ENCODE measurements at regions not wholly inside any gene's neighbourhood (a gene's known extent, or its start where the extent isn't known, plus 50 kb on each side); places are given as distances from the start of the nearest gene placed in this dataset.
A peak's percentile ranks its signal among the peaks of the same experiment; 100 is the strongest.

GRCh38 chr10:89129911-89130310 is 77.2 kb downstream of the CH25H start:
- H3K9ac ChIP-seq (ENCODE audit: low read length): no peak overlapping the region
- H3K27me3 ChIP-seq (ENCODE audit: insufficient read depth, low read length): no peaks in the 10 kb centered on the region
- H3K36me3 ChIP-seq (ENCODE audit: insufficient read depth, low read length): no peaks in the 10 kb centered on the region
- H3K27ac ChIP-seq (ENCODE audit: low read depth, low read length): no peak overlapping the region
- no peaks in the 10 kb centered on the region for H3K4me1 Mint-ChIP-seq (ENCODE audit: low read depth, unreplicated experiment)
- H3K4me3 Mint-ChIP-seq (ENCODE audit: unreplicated experiment): no peak overlapping the region
- H4K20me1 ChIP-seq (ENCODE audit: insufficient read depth, low read length): no peaks in the 10 kb centered on the region
- H3K4me3 ChIP-seq (ENCODE audit: insufficient read depth, low read depth, low read length): no peak overlapping the region
- no peaks in the 10 kb centered on the region for H3K9me3 ChIP-seq (ENCODE audit: insufficient read depth, low read depth, low read length)
- H3K4me2 ChIP-seq (ENCODE audit: low read length): peak overlapping the region; percentile 8
- no peaks in the 10 kb centered on the region for H3K9me3 Mint-ChIP-seq (ENCODE audit: unreplicated experiment)
- TF ChIP-seq, protein P1, sequence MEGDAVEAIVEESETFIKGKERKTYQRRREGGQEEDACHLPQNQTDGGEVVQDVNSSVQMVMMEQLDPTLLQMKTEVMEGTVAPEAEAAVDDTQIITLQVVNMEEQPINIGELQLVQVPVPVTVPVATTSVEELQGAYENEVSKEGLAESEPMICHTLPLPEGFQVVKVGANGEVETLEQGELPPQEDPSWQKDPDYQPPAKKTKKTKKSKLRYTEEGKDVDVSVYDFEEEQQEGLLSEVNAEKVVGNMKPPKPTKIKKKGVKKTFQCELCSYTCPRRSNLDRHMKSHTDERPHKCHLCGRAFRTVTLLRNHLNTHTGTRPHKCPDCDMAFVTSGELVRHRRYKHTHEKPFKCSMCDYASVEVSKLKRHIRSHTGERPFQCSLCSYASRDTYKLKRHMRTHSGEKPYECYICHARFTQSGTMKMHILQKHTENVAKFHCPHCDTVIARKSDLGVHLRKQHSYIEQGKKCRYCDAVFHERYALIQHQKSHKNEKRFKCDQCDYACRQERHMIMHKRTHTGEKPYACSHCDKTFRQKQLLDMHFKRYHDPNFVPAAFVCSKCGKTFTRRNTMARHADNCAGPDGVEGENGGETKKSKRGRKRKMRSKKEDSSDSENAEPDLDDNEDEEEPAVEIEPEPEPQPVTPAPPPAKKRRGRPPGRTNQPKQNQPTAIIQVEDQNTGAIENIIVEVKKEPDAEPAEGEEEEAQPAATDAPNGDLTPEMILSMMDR (IDR thresholded peaks at IDR 0.05; ENCODE audit: insufficient read depth, low read depth, low read length): no peak
- no peak for TF ChIP-seq EZH2 (IDR thresholded peaks at IDR 0.05; ENCODE audit: insufficient read depth, low read length)
- H2AFZ ChIP-seq (ENCODE audit: low read depth, low read length): no peak overlapping the region
- no peaks in the 10 kb centered on the region for H3K27me3 Mint-ChIP-seq (ENCODE audit: low read depth, unreplicated experiment)
- FAIRE-seq (no peak), DNase-seq (ENCODE audit: low read depth) (peak; percentile 75)
- no peaks in the 10 kb centered on the region for H3K79me2 ChIP-seq (ENCODE audit: insufficient read depth, low read length)
- no peak overlapping the region for H3K27ac Mint-ChIP-seq (ENCODE audit: unreplicated experiment)
- peaks cover 7% of the 10 kb centered on the region for H3K4me1 ChIP-seq (ENCODE audit: insufficient read depth, low read length)
- H3K36me3 Mint-ChIP-seq (ENCODE audit: low read depth, unreplicated experiment): no peaks in the 10 kb centered on the region

- H3K27me3 Mint-ChIP-seq (ENCODE audit: low read depth, unreplicated experiment): no peaks in the 10 kb centered on the region
- TF ChIP-seq EZH2 (IDR thresholded peaks at IDR 0.05; ENCODE audit: insufficient read depth, low read length): no peak
- TF ChIP-seq, protein P1 (IDR thresholded peaks at IDR 0.05; ENCODE audit: insufficient read depth, low read depth, low read length): no peak
- Histone ChIP-seq H4K20me1 (ENCODE audit: insufficient read depth, low read length) (no peaks in the 10 kb centered on the region), H3K27me3 (ENCODE audit: insufficient read depth, low read length) (no peaks in the 10 kb centered on the region), H3K9me3 (ENCODE audit: insufficient read depth, low read depth, low read length) (no peaks in the 10 kb centered on the region), H3K9ac (ENCODE audit: low read length) (no peak overlapping the region), H3K4me1 (ENCODE audit: insufficient read depth, low read length) (no peaks in the 10 kb centered on the region), H3K4me2 (ENCODE audit: low read length) (no peak overlapping the region), H3K4me3 (ENCODE audit: insufficient read depth, low read depth, low read length) (no peak overlapping the region), H3K27ac (ENCODE audit: low read depth, low read length) (no peak overlapping the region), H3K36me3 (ENCODE audit: insufficient read depth, low read length) (no peaks in the 10 kb centered on the region), H3K79me2 (ENCODE audit: insufficient read depth, low read length) (no peaks in the 10 kb centered on the region), H2AFZ (ENCODE audit: low read depth, low read length) (peak overlapping the region; percentile 58)
- no peaks in the 10 kb centered on the region for H3K9me3 Mint-ChIP-seq (ENCODE audit: unreplicated experiment)
- peak overlapping the region; percentile 2 for H3K27ac Mint-ChIP-seq (ENCODE audit: unreplicated experiment)
- H3K36me3 Mint-ChIP-seq (ENCODE audit: low read depth, unreplicated experiment): no peaks in the 10 kb centered on the region
- peaks cover 20% of the 10 kb centered on the region for H3K4me1 Mint-ChIP-seq (ENCODE audit: low read depth, unreplicated experiment)
- peak; percentile 31 for DNase-seq (ENCODE audit: low read depth)
- H3K4me3 Mint-ChIP-seq (ENCODE audit: unreplicated experiment): no peak overlapping the region
- FAIRE-seq: peak; percentile 29
Observed at GRCh38 chr10:89122433-89123051, 84.6 kb downstream of the CH25H start.

- Mint-ChIP-seq H3K27me3 (ENCODE audit: low read depth, unreplicated experiment) (no peaks in the 10 kb centered on the region), H3K27ac (ENCODE audit: unreplicated experiment) (no peak overlapping the region), H3K4me3 (ENCODE audit: unreplicated experiment) (no peak overlapping the region), H3K9me3 (ENCODE audit: unreplicated experiment) (no peaks in the 10 kb centered on the region), H3K36me3 (ENCODE audit: low read depth, unreplicated experiment) (no peaks in the 10 kb centered on the region), H3K4me1 (ENCODE audit: low read depth, unreplicated experiment) (peaks cover 20% of the 10 kb centered on the region)
- H3K27me3 ChIP-seq (ENCODE audit: insufficient read depth, low read length): no peaks in the 10 kb centered on the region
- DNase-seq (ENCODE audit: low read depth): no peak
- no peak overlapping the region for H2AFZ ChIP-seq (ENCODE audit: low read depth, low read length)
- H3K4me3 ChIP-seq (ENCODE audit: insufficient read depth, low read depth, low read length): no peak overlapping the region
- no peaks in the 10 kb centered on the region for H3K9me3 ChIP-seq (ENCODE audit: insufficient read depth, low read depth, low read length)
- H3K4me2 ChIP-seq (ENCODE audit: low read length): no peak overlapping the region
- FAIRE-seq: no peak
- no peak overlapping the region for H3K9ac ChIP-seq (ENCODE audit: low read length)
- TF ChIP-seq, protein P1 (IDR thresholded peaks at IDR 0.05; ENCODE audit: insufficient read depth, low read depth, low read length): no peak
- no peak for TF ChIP-seq EZH2 (IDR thresholded peaks at IDR 0.05; ENCODE audit: insufficient read depth, low read length)
- no peaks in the 10 kb centered on the region for H3K4me1 ChIP-seq (ENCODE audit: insufficient read depth, low read length)
- no peaks in the 10 kb centered on the region for H3K36me3 ChIP-seq (ENCODE audit: insufficient read depth, low read length)
- no peaks in the 10 kb centered on the region for H3K79me2 ChIP-seq (ENCODE audit: insufficient read depth, low read length)
- no peaks in the 10 kb centered on the region for H4K20me1 ChIP-seq (ENCODE audit: insufficient read depth, low read length)
- H3K27ac ChIP-seq (ENCODE audit: low read depth, low read length): no peak overlapping the region
Observed at GRCh38 chr10:89121764-89122020, 85.4 kb downstream of the CH25H start.

Data from astrocyte (in vitro differentiated cells and primary cell).